Endothelial cell of umbilical vein (primary cell): ENCODE measurements at regions not wholly inside any gene's neighbourhood (a gene's known extent, or its start where the extent isn't known, plus 50 kb on each side); places are given as distances from the start of the nearest gene placed in this dataset.

Experiments
- BruUV-seq: library from RNA; stranded (reverse); fragments of 400-500 nt; replicated peaks from 2 replicates; lab custom pipeline; 2021; lab: Mats Ljungman, UMichigan
- CTCF ChIA-PET: fragments of 300-600, 350-600 bp; sonication (Branson Sonifier 250); formaldehyde crosslinking; loops from one replicate; lab custom pipeline; 2021; ENCODE audit warnings: antibody characterized with exemption, inconsistent platforms; lab: Charles Lee
- POLR2A ChIA-PET: fragments of 300-600, 350-600 bp; sonication (Branson Sonifier 250); formaldehyde crosslinking; loops from one replicate; lab custom pipeline; 2021; ENCODE audit warnings: antibody characterized with exemption, inconsistent platforms; lab: Charles Lee
- DNase-seq: peaks from one replicate; pipeline ENCODE4 v3.0.0-alpha.2; 2011; ENCODE audit warnings: low read depth, low spot score
- FAIRE-seq: peaks from 2 replicates; lab custom pipeline; 2011; peaks lifted over from hg19 to GRCh38; lab: Jason Lieb, UNC
- H2AFZ ChIP-seq: 2 replicates; pipeline ENCODE4 v1.6.0; 2012; ENCODE audit warnings: low read depth, low read length, control low read depth, inconsistent platforms
- H3K27ac ChIP-seq: 2 replicates; pipeline ENCODE4 v1.5.1; 2011; ENCODE audit warnings: low read depth, mild to moderate bottlenecking, control low read depth, low read length, moderate library complexity; ENCODE audit not compliant: insufficient read depth
- H3K27me3 ChIP-seq, 2 experiments: 2 replicates each; pipeline versions ENCODE4 v1.6.0 to v1.6.1; 2011; ENCODE audit warnings: low read length in 2 of 2, mixed read lengths in 1 of 2; ENCODE audit not compliant: control insufficient read depth in 2 of 2, insufficient read depth in 2 of 2
- H3K36me3 ChIP-seq, 2 experiments: 2 replicates in 1 of 2; 3 replicates in 1 of 2; pipeline ENCODE4 v1.5.1; 2011; ENCODE audit warnings: low read length in 2 of 2, mild to moderate bottlenecking in 1 of 2, moderate library complexity in 1 of 2; ENCODE audit not compliant: control insufficient read depth in 2 of 2, insufficient read depth in 2 of 2; ENCODE audit errors: extremely low read depth in 1 of 2
- H3K4me1 ChIP-seq: 3 replicates; pipeline ENCODE4 v1.5.1; 2011; ENCODE audit warnings: mild to moderate bottlenecking, low read length; ENCODE audit not compliant: control insufficient read depth, insufficient read depth; ENCODE audit errors: extremely low read depth
- H3K4me2 ChIP-seq: 2 replicates; pipeline ENCODE4 v1.6.1; 2011; ENCODE audit warnings: low read length, control low read depth, mixed read lengths; ENCODE audit not compliant: insufficient read depth
- H3K4me3 ChIP-seq, 3 experiments: fragments of 200-600 bp in 1 of 3; sonication (generic), shearing (Covaris generic) in 1 of 3; replicated peaks in 1 of 3; 2 replicates each; pipeline ENCODE4 v1.5.1; 2011 to 2016; ENCODE audit warnings: control low read depth in 3 of 3, low read length in 3 of 3, mild to moderate bottlenecking in 2 of 3, inconsistent platforms in 1 of 3, low read depth in 1 of 3, moderate library complexity in 1 of 3; ENCODE audit not compliant: insufficient read depth in 1 of 3
- H3K79me2 ChIP-seq: 2 replicates; pipeline ENCODE4 v1.6.0; 2012; ENCODE audit warnings: low read length, inconsistent platforms; ENCODE audit not compliant: control insufficient read depth, insufficient read depth
- H3K9ac ChIP-seq: replicated peaks from 2 replicates; pipeline ENCODE3; 2011; ENCODE audit warnings: low read length, control low read depth; ENCODE audit not compliant: insufficient read depth; ENCODE audit errors: extremely low read depth
- H3K9me1 ChIP-seq: replicated peaks from 3 replicates; pipeline ENCODE4 v1.6.0; 2011; ENCODE audit warnings: mild to moderate bottlenecking, low read length; ENCODE audit not compliant: control insufficient read depth, insufficient read depth; ENCODE audit errors: extremely low read depth
- H3K9me3 ChIP-seq: replicated peaks from 2 replicates; pipeline ENCODE4 v1.5.1; 2012; ENCODE audit warnings: low read length, inconsistent platforms; ENCODE audit not compliant: control insufficient read depth, insufficient read depth
- H4K20me1 ChIP-seq: replicated peaks from 2 replicates; pipeline ENCODE3; 2011; ENCODE audit warnings: mild to moderate bottlenecking, low read length; ENCODE audit not compliant: control insufficient read depth, insufficient read depth; ENCODE audit errors: extremely low read depth
- EZH2 ChIP-seq: IDR thresholded peaks from 2 replicates; pipeline ENCODE4 v1.6.1; 2012; ENCODE audit warnings: borderline replicate concordance, low read depth, mild to moderate bottlenecking, moderate library complexity, low read length, inconsistent platforms; ENCODE audit not compliant: severe bottlenecking
- FOS ChIP-seq: IDR thresholded peaks from 2 replicates; pipeline ENCODE4 v1.6.1; 2011; ENCODE audit warnings: mild to moderate bottlenecking, low read length, moderate library complexity, borderline replicate concordance; ENCODE audit not compliant: insufficient read depth
- GATA2 ChIP-seq: IDR thresholded peaks from 2 replicates; pipeline ENCODE4 v1.7.0; 2011; ENCODE audit warnings: low read depth, mild to moderate bottlenecking, moderate library complexity, mixed read lengths, low read length; ENCODE audit not compliant: insufficient read length, insufficient read depth
- JUN ChIP-seq: IDR thresholded peaks from 2 replicates; pipeline ENCODE4 v1.6.1; 2011; ENCODE audit warnings: borderline replicate concordance, low read depth; ENCODE audit not compliant: insufficient read length, insufficient read depth
- MAX ChIP-seq: IDR thresholded peaks from 2 replicates; pipeline ENCODE4 v1.6.1; 2011; ENCODE audit not compliant: insufficient read depth, insufficient read length
- MYC ChIP-seq: IDR thresholded peaks from one replicate; pipeline ENCODE4 v1.6.1; 2011; ENCODE audit warnings: mild to moderate bottlenecking, low read depth, low read length
- POLR2A ChIP-seq: IDR thresholded peaks from 2 replicates; pipeline ENCODE4 v1.6.1; 2012; ENCODE audit warnings: low read depth, mild to moderate bottlenecking, control low read depth, low read length
- POLR2AphosphoS5 ChIP-seq: IDR thresholded peaks from 2 replicates; pipeline ENCODE4 v1.6.1; 2012; ENCODE audit warnings: low read depth, mild to moderate bottlenecking, control low read depth, low read length, moderate library complexity; ENCODE audit not compliant: insufficient read depth
- dilution Hi-C: fragments of 300-500 bp; cut with MboI; formaldehyde crosslinking; loops from one replicate; pipeline ENCODE4 v1.15.0; 2019; ENCODE audit warnings: low sequenced_read_pairs; ENCODE audit not compliant: extremely low pct_ligation_motif_present
- intact Hi-C: fragments of 100-400 bp; cut with micrococcal nuclease; formaldehyde crosslinking; loops from one replicate; pipeline ENCODE4 v1.10.0; 2022
- TF ChIP-seq, protein P1 (sequence below), 2 donors: IDR thresholded peaks; 1 replicate in 1 of 2; 2 replicates in 1 of 2; pipeline ENCODE4 v1.5.1; 2011; ENCODE audit warnings: low read length in 2 of 2, mild to moderate bottlenecking in 2 of 2, moderate library complexity in 2 of 2, control low read depth in 1 of 2, inconsistent platforms in 1 of 2, low read depth in 1 of 2; ENCODE audit not compliant: insufficient read depth in 1 of 2; ENCODE audit errors: extremely low read depth in 1 of 2

DNA sequence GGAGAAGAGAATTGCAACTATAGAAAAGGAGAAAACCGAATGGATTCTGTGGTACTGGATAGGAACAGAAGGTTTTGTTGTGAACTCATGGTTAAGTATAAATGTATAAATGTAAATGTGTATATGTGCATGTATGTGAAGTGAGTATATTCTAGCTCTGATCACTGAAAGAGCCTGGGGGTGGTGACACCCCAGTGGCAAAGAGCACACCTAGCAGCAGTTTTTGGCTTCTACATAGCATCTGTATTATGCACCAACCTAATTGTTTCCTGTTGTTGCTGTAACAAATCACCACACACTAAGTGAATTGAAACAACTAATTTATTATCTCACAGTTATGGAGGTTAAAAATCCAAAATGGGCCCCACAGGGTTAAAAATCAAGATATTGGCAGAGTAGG, 455.4 kb downstream of the RPS24 start:
- ChIA-PET POLR2A (no interaction called here), CTCF (interaction anchor here (1.3 kb wide), 2 partner anchors 8 to 24 kb away, joined by 3 read pairs; no protein-coding TSS in a partner anchor)
- H3K4me1 ChIP-seq = no peaks in the 10 kb centered on the region
- intact Hi-C loops (no loop called here), dilution Hi-C loops (no loop called here)
- FAIRE-seq (no peak), DNase-seq (no peak)
- BruUV-seq = no TSS peak
- no peaks in the 10 kb centered on the region for H3K79me2 ChIP-seq
- no peaks in the 10 kb centered on the region for H3K36me3 ChIP-seq
- H3K27me3 ChIP-seq = peaks cover 1 to 15% of the 10 kb centered on the region in 2 experiments
- H3K9me1 ChIP-seq = no peaks in the 10 kb centered on the region
- no peak overlapping the region for H3K4me2 ChIP-seq
- TF ChIP-seq FOS (no peak), MYC (no peak), JUN (no peak), MAX (no peak), EZH2 (no peak), POLR2A (no peak), GATA2 (no peak), POLR2AphosphoS5 (no peak)
- TF ChIP-seq, protein P1, sequence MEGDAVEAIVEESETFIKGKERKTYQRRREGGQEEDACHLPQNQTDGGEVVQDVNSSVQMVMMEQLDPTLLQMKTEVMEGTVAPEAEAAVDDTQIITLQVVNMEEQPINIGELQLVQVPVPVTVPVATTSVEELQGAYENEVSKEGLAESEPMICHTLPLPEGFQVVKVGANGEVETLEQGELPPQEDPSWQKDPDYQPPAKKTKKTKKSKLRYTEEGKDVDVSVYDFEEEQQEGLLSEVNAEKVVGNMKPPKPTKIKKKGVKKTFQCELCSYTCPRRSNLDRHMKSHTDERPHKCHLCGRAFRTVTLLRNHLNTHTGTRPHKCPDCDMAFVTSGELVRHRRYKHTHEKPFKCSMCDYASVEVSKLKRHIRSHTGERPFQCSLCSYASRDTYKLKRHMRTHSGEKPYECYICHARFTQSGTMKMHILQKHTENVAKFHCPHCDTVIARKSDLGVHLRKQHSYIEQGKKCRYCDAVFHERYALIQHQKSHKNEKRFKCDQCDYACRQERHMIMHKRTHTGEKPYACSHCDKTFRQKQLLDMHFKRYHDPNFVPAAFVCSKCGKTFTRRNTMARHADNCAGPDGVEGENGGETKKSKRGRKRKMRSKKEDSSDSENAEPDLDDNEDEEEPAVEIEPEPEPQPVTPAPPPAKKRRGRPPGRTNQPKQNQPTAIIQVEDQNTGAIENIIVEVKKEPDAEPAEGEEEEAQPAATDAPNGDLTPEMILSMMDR (IDR thresholded peaks at IDR 0.05; ENCODE audit: extremely low read depth in 1 of 2, insufficient read depth in 1 of 2, low read depth in 1 of 2, low read length in 2 of 2) = no peak
- no peaks in the 10 kb centered on the region for H3K9me3 ChIP-seq
- H2AFZ ChIP-seq = no peak overlapping the region
- no peak overlapping the region for H3K27ac ChIP-seq
- H3K9ac ChIP-seq = no peak overlapping the region
- H3K4me3 ChIP-seq = no peak overlapping the region
- H4K20me1 ChIP-seq = no peaks in the 10 kb centered on the region
